GM18858 (cell line): ENCODE measurements at regions not wholly inside any gene's neighbourhood (a gene's known extent, or its start where the extent isn't known, plus 50 kb on each side); places are given as distances from the start of the nearest gene placed in this dataset.
"Not testable (repeated sequence)": the region's sequence is repeated elsewhere in the genome, so short reads cannot be mapped to it uniquely, and the experiment has no call there.

Experiments used
- ATAC-seq: cut with Tn5 transposase; IDR thresholded peaks from one replicate; pipeline ENCODE4 v1.9.1; 2021; ENCODE audit not compliant: unreplicated experiment

DNA sequence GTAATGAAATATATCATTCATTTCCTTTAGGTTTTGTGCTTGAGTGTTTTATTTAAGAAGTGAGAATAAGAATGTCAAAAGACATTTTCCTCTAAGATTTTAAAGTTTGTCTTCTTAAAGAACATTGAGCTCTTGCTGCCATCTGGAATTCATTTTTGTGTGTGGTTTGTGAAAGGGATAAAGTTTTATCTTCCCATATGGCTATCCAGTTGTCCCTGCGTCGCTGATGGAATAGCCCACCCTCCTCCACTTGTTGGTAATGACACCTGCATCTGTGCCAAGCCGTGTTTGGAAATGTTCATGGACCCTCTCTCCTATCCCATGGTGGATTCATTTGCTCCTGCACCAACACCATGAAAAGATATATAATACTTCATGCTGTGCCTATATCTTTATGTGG is 901.5 kb downstream of the BRD1 start:
- no peak for ATAC-seq

DNA sequence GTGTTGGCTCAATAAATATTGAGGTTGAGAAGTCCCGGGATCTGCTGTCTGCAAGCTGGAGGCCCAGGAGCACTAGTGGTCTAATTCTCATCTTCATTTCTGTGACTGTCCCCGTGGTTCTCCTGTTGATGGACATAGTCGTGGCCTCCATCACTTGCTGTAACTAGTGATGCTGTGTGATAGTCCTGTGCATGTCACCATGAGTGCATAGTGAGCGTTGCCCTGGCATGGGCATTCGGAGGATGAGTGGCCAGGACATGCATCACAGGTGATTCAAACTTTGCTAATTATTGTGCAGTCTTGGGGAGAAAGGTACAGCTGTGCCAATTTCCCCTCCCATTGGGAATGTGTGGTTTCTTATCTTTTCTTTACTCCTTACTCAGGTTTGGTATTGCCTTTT is 902.2 kb downstream of the BRD1 start:
- ATAC-seq, result no peak

DNA sequence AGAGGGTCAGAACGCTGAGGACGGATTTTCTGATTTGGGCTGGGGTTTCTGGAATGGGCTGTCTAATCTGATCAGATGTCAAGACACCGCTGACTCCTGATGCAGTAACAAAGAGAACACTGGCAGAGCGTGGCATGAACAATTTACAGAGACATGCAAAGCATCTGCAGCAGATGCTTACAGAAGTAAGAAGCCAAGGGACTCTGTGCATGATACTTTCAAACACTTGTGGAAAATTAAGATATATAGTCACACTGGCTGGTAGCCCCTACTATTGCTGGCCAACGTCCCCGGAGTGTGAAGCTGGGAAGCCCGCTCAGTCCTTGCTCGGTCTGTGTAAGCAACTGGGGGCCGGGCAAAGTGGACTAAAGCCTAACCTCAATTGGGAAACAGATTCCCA is 903.7 kb downstream of the BRD1 start:
- no peak for ATAC-seq

DNA sequence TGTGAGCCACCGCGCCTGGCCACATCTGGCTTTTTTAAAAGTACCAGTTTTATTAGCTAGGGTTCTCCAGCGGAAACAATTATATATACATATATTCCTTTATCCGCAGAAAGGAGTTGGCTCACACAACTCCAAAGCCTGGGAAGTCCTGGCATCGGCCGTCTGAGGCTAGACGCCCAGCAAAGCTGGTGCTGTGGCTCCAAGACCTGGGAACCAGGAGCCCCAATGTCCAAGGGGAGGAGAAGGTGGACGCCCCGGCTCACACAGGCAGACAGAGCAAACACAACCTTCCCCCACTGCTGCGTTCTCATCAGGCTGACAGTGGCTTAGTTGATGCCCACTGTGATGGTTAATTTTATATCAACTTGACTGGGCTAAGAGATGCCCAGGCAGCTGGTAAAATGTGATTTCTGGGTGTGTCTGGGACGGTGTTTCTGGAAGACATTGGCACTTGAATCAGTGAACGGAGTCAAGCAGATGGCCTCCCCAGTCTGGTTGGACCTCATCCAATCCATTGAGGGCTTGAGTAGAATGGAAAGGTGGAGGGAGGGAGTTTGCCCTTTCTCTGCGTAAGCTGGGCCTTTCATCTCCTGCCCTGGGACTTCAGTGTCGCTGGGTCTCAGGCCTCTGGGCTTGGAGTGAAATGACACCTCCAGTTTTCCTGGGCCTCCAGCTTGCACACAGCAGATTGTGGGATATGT is 904.4 kb downstream of the BRD1 start:
- no peak for ATAC-seq

DNA sequence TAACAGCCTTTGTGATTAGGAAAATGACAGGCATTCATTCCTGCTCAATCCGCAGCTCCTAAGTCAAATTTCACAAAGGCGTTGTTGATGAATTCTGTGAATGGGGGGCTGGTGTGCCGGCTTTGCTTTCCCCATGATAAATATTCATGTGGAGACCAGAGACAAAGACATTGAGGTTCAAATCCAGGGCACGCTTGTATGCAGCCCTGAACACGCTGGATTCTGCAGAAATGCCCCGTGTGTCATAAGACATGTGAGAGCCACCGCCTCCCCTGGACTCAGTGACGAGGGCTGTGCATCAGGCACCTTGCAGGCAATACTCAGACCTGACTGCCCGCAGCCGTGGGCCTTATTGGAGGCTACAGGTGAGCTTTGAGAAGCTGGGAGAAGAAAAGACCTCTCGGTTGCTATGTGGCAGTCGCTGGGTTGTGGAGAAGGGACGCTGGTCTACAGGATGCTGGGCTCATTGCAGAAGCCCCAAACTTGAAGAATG is 906.2 kb downstream of the BRD1 start:
- ATAC-seq, result no peak

DNA sequence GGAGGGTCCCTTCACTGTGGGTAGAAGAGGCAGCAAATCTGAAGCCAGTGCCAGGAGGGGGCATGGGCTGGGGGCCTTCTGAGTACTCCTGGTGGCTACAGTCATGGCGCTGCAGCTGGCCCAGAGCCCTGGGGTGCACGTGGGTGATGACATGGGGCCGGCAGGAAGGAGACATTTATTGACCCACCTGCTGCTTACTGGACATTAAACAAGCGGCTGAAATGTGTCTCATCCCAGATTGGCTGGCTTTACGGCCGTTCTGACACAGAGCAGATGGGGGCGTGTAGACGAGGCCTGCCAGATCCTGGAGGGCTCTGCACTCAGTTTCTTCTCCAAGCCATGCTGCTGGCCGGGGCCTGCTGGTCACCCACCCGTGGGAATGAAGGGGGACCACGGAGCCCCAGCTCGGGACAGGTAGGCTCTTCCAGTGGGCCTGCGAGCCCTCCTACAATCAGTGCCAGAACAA is 906.9 kb downstream of the BRD1 start:
- ATAC-seq, result no peak

DNA sequence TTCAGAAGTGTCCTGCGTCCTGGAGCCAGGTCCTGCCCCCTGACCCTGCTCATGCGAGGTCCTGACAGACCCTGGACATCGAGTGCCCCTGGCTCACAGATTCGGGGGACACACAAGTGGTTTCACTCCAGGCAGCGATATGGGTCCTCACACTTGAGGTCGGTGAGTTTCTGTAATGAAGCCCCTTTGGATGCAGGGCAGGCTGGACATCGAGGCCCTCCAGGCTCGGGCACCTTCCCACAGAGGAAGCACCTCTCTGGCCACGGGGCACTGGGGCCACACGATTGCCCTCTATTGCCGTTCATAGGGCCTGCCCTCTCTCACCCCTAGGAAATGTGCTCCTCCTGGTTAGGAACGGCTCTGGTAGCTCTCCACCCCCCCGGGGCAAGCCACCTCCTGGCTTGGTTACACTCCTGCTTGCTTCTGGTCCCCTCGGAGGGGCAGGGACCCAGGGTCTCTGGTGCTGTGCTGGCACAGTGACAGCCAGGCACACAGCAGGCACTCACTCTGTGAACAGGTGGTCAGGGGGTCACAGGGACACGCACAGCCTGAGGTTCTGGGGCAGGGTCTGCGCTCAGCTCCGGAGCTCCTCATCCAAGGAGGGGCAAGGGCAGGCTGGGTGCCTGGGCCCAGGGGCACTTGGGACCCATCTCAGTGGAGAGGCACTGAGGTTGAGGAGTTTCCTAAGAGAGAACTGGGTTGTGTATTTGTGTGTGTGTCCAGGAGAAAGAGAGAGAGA is 907.7 kb downstream of the BRD1 start:
- ATAC-seq, result no peak

DNA sequence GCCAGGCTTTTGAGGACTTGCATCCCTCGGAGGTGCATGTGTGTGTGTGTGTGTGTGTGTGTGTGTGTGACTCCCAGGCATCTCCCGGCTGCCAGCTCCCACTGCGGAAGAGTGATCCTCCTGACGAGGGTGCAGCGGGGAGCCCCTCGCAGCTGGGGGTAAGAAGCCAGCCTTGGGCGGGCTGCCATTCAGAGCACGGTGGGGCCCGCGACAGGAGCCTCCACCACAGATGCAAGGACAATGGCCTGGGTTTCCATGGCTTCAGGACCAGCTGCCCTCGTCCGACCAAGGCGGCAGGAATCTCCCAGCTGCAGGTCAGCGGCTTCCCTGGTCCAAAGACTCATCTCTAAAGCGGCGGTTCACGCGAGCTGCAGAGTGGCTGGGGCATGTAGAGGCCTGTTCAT is 908.5 kb downstream of the BRD1 start:
- ATAC-seq, result no peak

DNA sequence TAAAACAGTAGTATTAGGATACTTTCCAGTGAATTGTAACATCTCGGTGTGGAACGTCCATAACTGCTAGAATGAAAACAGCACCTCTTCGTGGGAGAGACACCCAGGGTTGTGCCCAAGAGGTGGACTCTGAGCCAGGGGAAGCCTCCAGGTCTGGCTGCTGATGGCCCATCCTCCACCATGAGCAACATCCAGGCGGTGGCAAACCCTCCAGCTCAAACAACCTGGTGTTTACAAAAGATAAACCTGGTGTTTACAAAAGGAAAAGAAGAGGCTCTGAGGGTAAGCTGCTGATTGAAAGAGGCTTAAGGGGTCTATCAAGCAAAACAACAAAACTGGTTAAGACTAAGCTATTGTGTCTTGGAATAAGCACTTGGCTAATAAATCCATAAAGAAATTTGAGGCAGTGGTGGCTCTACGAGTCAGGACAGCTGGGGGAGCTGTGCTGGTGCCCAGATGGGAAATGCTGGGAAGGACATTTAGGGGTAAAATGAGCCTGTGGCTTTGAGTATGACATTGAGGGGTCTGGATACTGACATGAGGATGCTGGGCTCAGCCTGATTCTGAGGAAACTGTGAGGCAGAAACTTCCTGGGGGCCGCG is 909.0 kb downstream of the BRD1 start:
- no peak for ATAC-seq

DNA sequence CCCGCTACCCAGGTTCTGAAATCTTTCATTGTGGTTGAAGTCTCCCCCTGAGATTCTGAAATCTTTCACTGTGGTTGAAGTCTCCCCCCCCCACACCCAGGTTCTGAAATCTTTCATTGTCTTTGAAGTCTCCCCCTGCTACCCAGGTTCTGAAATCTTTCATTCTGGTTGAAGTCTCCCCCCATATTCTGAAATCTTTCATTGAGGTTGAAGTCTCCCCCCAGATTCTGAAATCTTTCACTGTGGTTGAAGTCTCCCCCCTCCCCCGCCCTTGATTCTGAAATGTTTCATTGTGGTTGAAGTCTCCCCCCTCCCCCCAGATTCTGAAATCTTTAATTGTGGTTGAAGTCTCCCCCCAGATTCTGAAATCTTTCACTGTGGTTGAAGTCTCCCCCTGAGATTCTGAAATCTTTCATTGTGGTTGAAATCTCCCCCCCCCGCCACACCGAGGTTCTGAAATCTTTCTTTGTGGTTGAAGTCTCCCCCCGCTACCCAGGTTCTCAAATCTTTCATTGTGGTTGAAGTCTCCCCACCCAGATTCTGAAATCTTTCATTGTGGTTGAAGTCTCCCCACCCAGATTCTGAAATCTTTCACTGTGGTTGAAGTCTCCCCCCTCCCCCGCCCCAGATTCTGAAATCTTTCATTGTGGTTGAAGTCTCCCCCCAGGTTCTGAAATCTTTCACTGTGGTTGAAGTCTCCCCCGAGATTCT is 915.2 kb downstream of the BRD1 start:
- ATAC-seq, result not testable (repeated sequence)

DNA sequence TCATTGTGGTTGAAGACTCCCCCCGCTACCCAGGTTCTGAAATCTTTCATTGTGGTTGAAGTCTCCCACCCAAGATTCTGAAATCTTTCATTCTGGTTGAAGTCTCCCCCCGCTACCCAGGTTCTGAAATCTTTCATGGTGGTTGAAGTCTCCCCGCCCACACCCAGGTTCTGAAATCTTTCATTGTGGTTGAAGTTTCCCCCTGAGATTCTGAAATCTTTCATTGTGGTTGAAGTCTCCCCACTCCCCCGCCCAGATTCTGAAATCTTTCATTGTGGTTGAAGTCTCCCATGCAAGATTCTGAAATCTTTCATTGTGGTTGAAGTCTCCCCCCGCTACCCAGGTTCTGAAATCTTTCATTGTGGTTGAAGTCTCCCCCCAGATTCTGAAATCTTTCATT is 916.0 kb downstream of the BRD1 start:
- ATAC-seq, result not testable (repeated sequence)

DNA sequence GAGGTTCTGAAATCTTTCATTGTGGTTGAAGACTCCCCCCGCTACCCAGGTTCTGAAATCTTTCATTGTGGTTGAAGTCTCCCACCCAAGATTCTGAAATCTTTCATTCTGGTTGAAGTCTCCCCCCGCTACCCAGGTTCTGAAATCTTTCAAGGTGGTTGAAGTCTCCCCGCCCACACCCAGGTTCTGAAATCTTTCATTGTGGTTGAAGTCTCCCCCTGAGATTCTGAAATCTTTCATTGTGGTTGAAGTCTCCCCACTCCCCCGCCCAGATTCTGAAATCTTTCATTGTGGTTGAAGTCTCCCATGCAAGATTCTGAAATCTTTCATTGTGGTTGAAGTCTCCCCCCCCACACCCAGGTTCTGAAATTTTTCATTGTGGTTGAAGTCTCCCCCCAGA is 916.6 kb downstream of the BRD1 start:
- ATAC-seq, result not testable (repeated sequence)

DNA sequence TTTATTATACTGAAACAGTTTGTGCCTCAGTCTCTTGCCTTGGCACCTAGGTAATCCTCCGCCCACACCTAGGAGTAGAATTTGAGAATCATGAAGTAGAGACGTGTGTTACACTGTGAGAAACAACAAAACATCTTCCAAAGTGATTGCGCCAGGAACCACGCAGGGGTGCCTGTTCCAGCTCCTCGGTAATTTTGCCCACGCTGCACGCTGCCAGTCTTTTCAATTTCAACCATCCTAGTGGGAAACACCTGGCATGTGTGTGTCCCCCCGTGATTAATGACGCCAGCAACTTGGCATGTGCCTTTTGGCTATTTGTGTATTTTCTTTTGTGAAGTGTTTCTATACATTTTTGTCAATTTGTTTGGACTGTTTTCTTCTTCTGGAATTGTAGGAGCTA is 919.1 kb downstream of the BRD1 start:
- no peak for ATAC-seq

DNA sequence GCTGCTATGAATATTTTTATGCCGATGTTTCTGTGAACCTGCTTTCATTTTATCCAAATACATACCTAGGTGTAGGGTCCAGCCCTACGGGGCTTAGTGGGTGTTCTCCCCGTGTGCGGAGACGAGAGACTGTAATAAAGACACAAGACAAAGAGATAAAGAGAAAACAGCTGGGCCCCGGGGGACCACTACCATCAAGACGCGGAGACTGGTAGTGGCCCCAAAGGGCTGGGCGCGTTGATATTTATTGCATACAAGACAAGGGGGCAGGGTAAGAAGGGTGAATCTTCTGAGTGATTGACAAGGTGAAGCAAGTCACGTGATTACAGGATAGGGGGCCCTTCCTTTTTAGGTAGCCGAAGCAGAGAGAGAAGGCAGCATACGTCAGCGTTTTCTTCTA is 920.1 kb downstream of the BRD1 start:
- no peak for ATAC-seq

DNA sequence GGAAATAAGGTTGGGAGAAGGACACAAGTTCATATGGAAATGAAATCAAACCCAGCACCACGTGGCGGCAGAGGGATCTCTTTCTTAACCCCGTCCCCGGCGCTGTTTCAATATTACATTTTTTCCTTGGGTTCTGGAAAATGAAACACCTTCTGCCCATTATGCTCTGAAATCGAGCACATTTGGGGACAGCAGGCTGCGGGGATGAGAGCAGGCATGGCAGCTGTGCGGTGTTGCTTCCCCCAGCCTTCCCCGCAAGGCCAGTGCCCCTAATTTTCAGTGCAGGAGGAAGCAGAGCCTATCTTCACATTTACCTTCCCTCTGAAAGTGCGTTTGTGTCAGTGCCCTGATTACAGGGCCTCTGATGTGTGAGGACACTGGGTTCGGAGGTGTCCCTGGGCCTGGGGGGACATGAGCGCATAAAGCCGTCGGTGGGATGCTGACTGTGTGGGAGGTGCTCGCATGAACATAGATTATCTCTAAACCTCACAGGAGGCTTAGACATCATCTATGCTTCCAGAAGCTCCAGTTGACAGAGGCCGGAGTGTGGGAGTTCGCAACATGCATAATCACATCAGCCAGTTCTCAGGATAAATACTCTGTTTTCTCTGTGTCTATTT is 921.3 kb downstream of the BRD1 start:
- ATAC-seq, result no peak

DNA sequence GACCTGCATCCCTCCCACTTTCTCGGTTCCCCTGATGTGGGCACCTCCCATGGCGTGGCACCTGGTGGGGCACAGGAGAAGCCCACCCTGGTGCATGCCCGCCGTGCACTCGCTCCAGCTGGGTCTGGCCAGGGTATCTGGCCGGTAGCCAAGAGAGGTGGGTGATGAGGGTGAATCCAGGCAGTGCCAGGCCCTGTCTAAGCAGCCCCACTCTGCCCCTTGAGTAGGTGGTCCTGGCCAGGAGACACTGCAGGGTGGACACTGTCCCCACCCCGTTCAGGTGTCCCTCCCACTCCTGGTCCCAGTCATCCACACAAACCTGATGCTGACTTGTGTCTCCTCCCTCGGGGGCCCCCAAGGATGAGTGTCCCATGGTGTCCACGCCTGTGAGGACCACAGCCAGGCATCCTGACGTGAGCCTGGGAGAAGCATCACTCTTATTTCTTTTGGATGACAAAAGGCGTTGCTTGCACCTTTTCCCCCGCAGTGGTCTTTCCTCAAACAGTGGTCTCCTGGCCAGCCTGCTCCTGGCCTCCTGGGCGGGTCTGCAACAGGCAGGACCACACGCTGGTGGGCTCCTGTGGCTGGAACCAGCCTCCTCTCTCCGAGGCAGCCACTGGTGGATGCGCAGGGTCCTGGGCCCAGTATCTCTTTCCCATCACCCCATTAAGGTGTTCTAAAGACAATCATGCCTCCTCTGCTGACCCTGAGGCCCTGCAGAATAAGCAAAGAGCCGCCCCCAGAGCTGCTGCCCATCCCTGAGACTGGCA is 922.3 kb downstream of the BRD1 start:
- ATAC-seq, result no peak

DNA sequence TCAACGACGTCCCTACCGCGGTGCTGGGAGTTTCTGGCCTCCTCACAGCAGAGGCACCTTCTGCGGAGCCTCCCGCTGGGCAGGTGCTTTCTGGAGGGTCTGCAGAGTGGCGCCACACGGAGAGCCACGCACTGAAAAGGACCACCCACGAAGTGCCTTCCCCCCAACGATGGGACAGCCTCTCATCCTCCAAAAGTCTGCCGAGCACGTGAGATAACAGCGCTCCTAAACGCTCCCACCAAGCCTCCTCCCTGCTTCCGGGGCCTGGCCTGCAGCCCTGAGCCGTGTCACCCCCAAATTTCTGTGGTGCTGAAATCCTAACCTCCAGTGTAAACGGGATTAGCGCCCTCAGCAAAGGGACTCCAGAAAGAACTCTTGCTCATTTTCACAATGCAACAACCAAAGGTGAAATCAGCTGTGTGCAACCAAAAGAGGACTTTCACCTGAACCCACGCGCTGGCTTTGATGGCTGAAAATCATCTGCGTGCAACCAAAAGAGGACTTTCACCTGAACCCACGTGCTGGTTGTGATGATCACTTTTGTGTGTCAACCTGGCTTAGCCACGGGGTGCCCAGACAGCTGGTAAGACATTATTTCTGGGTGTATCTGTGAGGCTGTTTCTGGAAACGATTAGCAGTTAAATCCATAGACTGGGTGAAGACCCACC is 924.6 kb downstream of the BRD1 start:
- ATAC-seq, result no peak

DNA sequence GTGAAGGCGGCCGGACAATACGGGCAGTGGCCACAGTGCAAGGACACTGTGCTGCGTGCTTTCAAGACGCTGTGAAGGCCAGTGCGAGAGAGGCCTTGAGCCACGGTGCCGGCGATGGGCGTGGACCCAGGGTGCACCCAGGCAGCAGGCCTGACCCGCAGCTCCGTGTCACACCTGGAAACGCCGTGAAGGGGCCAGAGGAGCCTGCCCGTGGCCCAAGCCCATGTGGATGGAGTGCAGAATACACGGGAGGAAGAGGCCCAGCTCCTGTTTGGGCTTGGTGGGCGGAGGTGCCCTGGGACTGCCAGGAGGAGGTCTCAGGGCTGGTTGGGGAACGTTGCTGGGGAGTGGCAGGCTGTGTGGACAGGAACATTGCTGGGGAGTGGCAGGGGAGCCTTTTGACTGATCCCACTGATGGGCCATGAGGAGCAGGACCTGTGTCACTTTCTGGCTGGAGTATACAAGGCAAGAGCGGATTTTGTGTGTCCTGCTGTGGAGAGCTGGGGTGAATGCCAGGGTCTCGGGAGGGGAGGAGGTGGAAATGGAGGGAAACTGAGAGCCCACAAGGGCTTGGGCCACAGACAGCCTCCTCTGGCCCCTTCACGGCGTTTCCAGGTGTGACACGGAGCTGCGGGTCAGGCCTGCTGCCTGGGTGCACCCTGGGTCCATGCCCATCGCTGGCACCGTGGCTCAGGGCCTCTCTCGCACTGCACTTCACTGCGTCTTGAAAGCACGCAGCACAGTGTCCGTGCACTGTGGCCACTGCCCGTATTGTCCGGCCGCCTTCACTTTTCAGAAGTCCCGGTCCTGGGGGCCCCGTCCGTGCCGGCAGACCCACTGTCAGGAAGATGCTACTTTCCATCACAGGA is 925.4 kb downstream of the BRD1 start:
- no peak for ATAC-seq

DNA sequence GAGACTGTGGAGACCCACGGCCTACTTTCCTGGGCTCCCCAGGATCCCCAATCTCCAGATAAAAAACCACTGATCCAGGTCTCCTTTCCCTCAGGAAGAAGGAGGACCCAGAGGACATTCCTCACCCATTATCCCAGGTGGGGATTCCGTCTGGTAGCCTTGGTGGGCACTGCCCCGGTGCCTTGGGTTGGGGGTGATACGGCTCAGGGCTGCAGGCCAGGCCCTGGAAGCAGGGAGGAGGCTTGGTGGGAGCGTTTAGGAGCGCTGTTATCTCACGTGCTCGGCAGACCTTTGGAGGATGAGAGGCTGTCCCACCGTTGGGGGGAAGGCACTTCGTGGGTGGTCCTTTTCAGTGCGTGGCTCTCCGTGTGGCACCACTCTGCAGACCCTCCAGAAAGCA is 926.3 kb downstream of the BRD1 start:
- ATAC-seq, result no peak
